ENCODE measurements at regions not wholly inside any gene's neighbourhood (a gene's known extent, or its start where the extent isn't known, plus 50 kb on each side); places are given as distances from the start of the nearest gene placed in this dataset.
"Not testable (repeated sequence)": the region's sequence is repeated elsewhere in the genome, so short reads cannot be mapped to it uniquely, and the experiment has no call there.

DNA sequence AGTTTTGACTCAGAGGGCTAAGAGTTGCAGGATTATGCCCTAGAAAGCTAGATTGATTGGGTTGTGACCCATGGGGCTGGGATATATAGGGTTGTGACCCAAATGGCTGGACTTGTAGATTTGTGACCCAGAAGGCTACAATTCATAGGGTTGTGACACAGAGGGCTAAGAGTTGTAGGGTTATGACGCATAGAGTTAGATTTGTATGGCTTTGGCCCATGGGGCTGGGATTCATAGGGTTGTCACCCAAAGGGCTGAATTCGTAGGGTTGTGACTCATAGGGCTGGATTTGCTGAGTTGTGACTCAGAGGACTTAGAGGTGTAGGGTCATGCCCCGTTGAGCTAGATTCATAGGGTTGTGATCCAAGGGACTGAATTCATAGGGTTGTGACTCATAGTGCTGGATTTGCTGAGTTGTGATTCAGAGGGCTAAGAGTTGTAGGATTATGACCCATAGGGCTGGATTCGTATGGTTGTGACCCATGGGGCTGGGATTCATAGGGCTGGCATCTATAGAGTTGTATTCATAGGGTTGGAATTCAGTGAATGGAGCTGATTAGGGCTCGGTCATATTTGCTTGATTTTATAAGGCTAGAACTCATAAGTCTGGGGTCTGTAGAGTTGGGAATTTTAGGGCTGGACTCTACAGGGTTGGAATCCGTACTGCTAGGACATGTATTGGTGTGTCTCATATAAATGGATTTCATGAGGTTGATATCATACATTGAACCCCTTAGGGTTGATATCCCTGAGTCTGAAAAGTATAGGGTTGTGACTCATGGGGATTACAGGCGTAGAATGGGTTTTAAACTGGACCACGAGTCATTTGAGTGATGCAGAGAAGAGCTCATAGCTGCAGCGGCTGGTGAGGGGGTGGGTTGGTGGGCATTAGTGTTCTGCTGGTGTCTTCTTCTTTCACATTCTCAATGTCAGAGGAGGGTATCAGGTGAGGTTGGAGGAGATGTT is 125.7 kb downstream of the CRLF2 start:
- H3K36me3 Mint-ChIP-seq, result peaks cover 3% of the 10 kb centered on the region

DNA sequence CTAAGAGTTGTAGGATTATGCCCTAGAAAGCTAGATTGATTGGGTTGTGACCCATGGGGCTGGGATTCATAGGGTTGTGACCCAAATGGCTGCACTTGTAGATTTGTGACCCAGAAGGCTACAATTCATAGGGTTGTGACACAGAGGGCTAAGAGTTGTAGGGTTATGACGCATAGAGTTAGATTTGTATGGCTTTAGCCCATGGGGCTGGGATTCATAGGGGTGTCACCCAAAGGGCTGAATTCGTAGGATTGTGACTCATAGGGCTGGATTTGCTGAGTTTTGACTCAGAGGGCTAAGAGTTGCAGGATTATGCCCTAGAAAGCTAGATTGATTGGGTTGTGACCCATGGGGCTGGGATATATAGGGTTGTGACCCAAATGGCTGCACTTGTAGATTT is 126.6 kb downstream of the CRLF2 start:
- not testable (repeated sequence) for H3K4me3 Mint-ChIP-seq, H3K27me3 Mint-ChIP-seq, H3K27ac Mint-ChIP-seq, H3K36me3 Mint-ChIP-seq, H3K4me1 Mint-ChIP-seq
- peaks cover 8 to 12% (median 11%) of the 10 kb centered on the region in 3 donors for H3K9me3 Mint-ChIP-seq

More for the DNA sequence above, 125.7 kb downstream of the CRLF2 start:
- H3K27ac Mint-ChIP-seq, result no peak overlapping the region
- H3K4me3 Mint-ChIP-seq, result peak overlapping the region in 1 of 4 donors; percentile 6
- H3K4me1 Mint-ChIP-seq, result peaks cover 0 to 1% (median 0%) of the 10 kb centered on the region in 3 donors
- H3K9me3 Mint-ChIP-seq, result peaks cover 8 to 12% (median 11%) of the 10 kb centered on the region in 3 donors
- H3K27me3 Mint-ChIP-seq, result no peaks in the 10 kb centered on the region

DNA sequence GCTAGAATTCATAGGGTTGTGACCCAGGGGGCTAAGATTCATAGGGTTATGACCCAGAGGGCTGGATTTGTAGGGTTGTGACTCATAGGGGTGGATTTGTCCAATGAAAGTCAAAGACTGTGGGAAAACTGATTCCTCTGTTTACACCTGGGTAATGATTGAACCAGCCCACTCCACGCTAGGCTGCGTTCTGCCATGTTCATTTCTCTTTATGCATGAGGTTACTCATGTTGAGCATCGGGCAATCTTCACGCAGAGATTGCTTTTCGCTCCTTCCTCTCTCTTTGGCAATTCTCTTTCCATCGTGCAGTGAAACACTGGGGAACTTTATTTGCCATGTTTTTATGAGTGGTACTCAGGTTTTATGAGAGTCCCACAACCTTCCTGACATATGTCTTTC is 127.8 kb downstream of the CRLF2 start:
- Mint-ChIP-seq H3K27me3 (no peaks in the 10 kb centered on the region), H3K36me3 (peaks cover 3% of the 10 kb centered on the region), H3K4me1 (peaks cover 0 to 1% (median 0%) of the 10 kb centered on the region in 3 donors), H3K9me3 (peaks cover 8 to 13% (median 12%) of the 10 kb centered on the region in 3 donors), H3K4me3 (no peak overlapping the region), H3K27ac (no peak overlapping the region)

DNA sequence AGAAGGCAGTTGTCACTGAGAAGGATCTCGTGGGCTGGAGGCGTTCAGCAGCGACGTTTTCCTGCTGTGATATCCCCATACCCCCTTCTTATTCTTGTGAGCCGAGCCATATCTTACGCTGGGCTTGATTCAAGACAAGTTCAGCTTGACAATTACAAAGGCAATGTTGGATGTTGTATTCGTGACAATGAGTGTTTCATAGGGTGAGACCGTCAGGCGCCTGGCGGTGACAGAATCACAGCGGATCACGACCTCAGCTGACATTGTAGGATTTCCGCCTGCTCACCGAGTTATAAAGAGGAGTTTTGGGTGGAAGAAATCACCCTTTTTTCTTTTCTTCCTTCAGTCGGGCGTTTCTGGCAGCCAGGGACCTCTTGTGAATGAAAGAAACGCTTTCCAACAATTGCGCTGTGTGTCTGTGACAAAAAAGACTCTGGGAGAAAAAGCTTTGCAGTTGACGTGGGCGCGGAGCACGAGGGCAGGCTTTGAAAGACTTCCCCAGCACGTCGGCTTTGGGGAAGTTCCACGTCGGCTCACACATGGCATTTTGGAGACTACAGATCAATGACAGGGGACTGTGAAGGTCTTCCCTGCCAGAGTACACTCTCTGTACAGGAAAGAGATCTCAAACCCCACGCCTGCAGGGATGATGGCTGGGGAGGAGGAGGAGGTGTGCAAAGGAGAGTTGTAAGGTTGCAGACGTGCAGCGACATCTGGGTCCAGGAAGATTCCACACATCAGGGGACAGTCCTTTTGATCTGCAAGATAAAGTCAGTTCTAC is 135.4 kb downstream of the CRLF2 start:
- Mint-ChIP-seq H3K4me3 (no peak overlapping the region), H3K27me3 (peaks cover 3% of the 10 kb centered on the region), H3K27ac (peak overlapping the region in 1 of 3 donors; percentile 3), H3K9me3 (peaks cover 0 to 9% (median 6%) of the 10 kb centered on the region in 3 donors), H3K4me1 (peaks cover 0 to 2% (median 0%) of the 10 kb centered on the region in 3 donors), H3K36me3 (no peaks in the 10 kb centered on the region)

DNA sequence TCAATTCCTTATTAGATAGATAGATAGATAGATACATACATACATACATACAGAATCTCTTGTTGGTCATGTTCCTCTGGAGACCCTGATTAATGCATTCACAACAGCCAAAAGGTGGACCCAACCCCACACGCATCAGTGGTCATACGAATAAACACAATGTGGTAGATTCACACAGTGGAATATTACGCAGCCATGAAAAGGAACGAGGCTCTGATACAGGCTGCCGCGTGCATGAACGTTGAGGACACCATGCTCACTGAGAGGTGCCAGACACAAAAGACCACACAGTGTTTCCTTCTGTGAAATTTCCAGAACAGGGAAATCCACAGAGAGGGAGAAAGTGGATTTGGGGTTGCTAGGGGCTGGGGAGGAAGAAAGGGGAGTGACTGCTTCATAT is 136.7 kb downstream of the CRLF2 start:
- Mint-ChIP-seq H3K27ac (peak overlapping the region in 1 of 3 donors; percentile 90), H3K4me3 (no peak overlapping the region), H3K27me3 (peaks cover 3% of the 10 kb centered on the region), H3K9me3 (peaks cover 0 to 9% (median 5%) of the 10 kb centered on the region in 3 donors), H3K36me3 (no peaks in the 10 kb centered on the region), H3K4me1 (peaks cover 0 to 2% (median 0%) of the 10 kb centered on the region in 3 donors)

DNA sequence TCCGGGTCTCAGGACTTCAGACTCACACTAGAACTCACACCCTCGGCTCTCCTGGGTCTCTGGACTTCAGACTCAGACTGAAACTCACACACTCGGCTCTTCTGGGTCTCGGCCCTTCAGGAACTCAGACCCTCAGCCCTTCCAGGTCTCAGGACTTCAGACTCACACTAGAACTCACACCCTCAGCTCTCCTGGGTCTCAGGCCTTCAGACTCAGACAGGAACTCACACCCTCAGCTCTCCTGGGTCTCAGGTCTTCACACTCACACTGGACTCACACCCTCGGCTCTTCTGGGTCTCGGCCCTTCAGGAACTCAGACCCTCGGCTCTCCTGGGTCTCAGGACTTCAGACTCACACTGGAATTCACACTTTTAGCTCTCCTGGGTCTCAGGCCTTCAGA is 137.3 kb downstream of the CRLF2 start:
- H3K27ac Mint-ChIP-seq, result peak overlapping the region in 1 of 3 donors; percentile 90
- peaks cover 0 to 2% (median 0%) of the 10 kb centered on the region in 3 donors for H3K4me1 Mint-ChIP-seq
- peaks cover 0 to 9% (median 7%) of the 10 kb centered on the region in 3 donors for H3K9me3 Mint-ChIP-seq
- H3K36me3 Mint-ChIP-seq, result no peaks in the 10 kb centered on the region
- peaks cover 3% of the 10 kb centered on the region for H3K27me3 Mint-ChIP-seq
- H3K4me3 Mint-ChIP-seq, result no peak overlapping the region

DNA sequence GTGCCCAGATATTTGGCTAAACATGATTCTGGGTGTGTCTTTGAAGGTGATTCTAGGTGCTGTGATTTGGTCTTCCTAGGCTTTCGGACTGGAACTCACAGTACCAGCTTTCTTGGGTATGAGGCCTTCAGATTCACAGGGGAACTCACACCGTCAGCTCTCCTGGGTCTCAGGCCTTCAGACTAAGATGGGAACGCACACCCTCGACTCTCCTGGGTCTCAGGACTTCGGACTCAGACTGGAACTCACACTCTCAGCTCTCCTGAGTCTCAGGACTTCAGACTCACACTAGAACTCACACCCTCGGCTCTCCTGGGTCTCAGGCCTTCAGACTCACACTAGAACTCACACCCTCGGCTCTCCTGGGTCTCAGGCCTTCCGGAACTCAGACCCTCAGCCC is 137.7 kb downstream of the CRLF2 start:
- Mint-ChIP-seq H3K4me3 (no peak overlapping the region), H3K36me3 (no peaks in the 10 kb centered on the region), H3K27me3 (peaks cover 3% of the 10 kb centered on the region), H3K27ac (peak overlapping the region in 2 of 3 donors; percentile 46 to 59), H3K9me3 (peaks cover 0 to 9% (median 7%) of the 10 kb centered on the region in 3 donors), H3K4me1 (peaks cover 0 to 2% (median 0%) of the 10 kb centered on the region in 3 donors)

DNA sequence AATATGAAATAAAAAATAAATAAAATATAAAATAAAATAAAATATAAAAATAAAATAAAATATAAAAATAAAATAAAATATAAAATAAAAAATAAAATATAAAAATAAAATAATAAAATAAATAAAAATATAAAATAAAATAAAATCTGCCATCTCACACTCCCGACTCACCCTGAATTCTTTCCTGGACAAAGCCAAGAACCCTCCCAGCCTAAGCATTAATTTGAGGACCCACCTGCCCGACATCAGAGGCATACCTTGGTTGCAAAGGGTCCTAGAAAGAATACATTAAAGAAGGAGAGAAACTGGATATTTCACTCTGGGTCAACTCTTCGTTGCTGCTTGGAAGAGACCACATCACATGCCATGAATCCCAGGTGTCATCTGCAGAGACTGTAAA is 138.3 kb downstream of the CRLF2 start:
- peaks cover 0 to 2% (median 0%) of the 10 kb centered on the region in 3 donors for H3K4me1 Mint-ChIP-seq
- no peaks in the 10 kb centered on the region for H3K36me3 Mint-ChIP-seq
- peaks cover 0 to 9% (median 7%) of the 10 kb centered on the region in 3 donors for H3K9me3 Mint-ChIP-seq
- H3K27me3 Mint-ChIP-seq, result peaks cover 3% of the 10 kb centered on the region
- peak overlapping the region in 2 of 3 donors; percentile 46 to 59 for H3K27ac Mint-ChIP-seq
- no peak overlapping the region for H3K4me3 Mint-ChIP-seq

DNA sequence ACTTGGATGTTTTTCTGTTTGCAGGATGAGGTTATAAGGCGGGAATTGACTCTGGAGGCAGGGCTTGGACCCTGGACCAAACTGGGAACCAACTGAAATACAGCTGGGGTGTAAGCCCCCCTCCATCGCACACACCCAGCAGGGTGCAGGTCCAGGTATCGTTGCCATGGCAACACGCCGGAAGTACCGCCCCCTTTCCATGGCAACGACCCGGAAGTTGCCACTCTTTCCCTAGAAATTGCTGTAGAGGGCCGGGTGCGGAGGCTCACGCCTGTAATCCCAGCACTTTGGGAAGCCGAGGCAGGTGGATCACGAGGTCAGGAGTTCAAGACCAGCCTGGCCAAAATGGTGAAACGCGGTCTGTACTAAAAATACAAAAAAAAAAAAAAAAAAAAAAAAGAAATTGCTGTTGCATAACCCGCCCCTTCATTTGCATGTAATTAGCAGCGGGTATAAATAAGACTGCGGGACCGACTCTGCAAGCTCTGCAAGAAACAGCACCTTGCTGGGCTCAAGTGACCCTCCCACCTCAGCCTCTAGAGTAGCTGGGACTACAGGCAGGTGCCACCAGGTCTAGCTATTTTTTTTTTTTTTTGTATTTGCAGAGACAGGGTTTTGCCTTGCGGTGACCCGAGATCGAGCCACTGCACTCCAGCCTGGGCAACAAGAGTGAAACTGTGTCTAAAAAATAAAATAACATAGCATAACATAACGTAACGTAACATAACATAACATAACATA is 139.6 kb downstream of the CRLF2 start:
- peaks cover 0 to 9% (median 7%) of the 10 kb centered on the region in 3 donors for H3K9me3 Mint-ChIP-seq
- H3K4me1 Mint-ChIP-seq, result peaks cover 0 to 2% (median 0%) of the 10 kb centered on the region in 3 donors
- peaks cover 3% of the 10 kb centered on the region for H3K27me3 Mint-ChIP-seq
- H3K4me3 Mint-ChIP-seq, result no peak overlapping the region
- peak overlapping the region in 1 of 3 donors; percentile 51 for H3K27ac Mint-ChIP-seq
- H3K36me3 Mint-ChIP-seq, result no peaks in the 10 kb centered on the region

DNA sequence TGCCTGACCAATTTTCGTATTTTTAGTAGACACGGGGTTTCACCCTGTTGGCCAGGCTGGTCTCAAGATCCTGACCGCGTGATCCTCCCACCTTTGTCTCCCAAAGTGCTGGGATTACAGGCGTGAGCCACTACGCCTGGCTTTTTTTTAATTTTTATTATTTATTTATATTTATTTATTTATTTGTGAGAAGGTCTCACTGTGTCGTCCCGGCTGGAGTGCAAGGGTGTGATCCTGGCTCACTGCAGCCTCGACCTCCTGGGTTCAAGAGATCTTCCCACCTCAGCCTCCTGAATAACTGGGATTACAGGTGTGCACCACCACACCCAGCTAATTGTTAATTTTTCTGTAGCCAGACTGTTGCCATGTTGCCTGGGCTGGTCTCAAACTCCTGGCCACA is 141.1 kb downstream of the CRLF2 start:
- peaks cover 0 to 9% (median 4%) of the 10 kb centered on the region in 3 donors for H3K9me3 Mint-ChIP-seq
- no peak overlapping the region for H3K4me3 Mint-ChIP-seq
- no peak overlapping the region for H3K27ac Mint-ChIP-seq
- peaks cover 2% of the 10 kb centered on the region for H3K27me3 Mint-ChIP-seq
- no peaks in the 10 kb centered on the region for H3K4me1 Mint-ChIP-seq
- no peaks in the 10 kb centered on the region for H3K36me3 Mint-ChIP-seq

DNA sequence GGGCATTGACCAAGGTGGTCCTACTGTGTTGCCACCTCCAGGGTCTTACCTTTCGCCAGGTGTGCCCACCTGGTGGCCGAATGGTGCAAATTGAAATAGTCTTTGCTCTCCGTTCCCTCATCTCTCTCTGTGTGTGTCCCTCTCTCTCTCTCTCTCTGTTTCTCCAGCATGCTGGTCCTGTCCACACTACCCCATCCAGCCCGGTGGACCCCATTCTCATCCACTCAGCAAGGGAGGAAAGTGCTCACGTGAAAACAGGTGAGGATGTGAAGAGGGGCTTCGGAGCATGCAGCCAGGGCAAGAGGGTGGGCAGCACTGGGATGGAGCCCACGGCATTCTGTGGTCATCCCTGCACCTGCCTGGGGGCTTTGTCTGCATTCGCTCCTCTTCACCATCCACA is 150.1 kb downstream of the CRLF2 start:
- Mint-ChIP-seq H3K4me1 (no peaks in the 10 kb centered on the region), H3K36me3 (peaks cover 1% of the 10 kb centered on the region), H3K9me3 (peaks cover 4 to 13% (median 5%) of the 10 kb centered on the region in 3 donors), H3K27ac (no peak overlapping the region), H3K4me3 (no peak overlapping the region), H3K27me3 (no peaks in the 10 kb centered on the region)

DNA sequence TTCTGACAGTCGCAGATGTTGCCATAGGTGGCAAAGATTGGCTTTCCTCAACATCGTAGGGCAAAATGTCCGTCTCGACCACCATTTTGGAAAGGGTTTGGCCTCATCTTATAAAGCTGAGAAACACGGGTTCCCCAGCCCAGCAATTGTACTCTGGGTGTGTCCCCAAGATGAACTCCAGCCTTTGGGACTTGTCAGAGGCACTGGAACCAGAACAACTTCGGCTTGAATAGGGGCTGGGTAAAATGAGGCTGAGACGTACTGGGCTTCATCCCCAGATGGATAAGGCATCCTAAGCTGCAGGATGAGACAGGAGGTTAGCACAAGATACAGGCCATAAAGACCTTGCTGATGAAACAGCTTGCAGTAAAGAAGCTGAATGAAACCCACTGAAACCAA is 151.9 kb downstream of the CRLF2 start:
- H3K27me3 Mint-ChIP-seq, result no peaks in the 10 kb centered on the region
- no peak overlapping the region for H3K4me3 Mint-ChIP-seq
- no peak overlapping the region for H3K27ac Mint-ChIP-seq
- peaks cover 4 to 13% (median 5%) of the 10 kb centered on the region in 3 donors for H3K9me3 Mint-ChIP-seq
- H3K36me3 Mint-ChIP-seq, result peaks cover 1% of the 10 kb centered on the region
- no peaks in the 10 kb centered on the region for H3K4me1 Mint-ChIP-seq

DNA sequence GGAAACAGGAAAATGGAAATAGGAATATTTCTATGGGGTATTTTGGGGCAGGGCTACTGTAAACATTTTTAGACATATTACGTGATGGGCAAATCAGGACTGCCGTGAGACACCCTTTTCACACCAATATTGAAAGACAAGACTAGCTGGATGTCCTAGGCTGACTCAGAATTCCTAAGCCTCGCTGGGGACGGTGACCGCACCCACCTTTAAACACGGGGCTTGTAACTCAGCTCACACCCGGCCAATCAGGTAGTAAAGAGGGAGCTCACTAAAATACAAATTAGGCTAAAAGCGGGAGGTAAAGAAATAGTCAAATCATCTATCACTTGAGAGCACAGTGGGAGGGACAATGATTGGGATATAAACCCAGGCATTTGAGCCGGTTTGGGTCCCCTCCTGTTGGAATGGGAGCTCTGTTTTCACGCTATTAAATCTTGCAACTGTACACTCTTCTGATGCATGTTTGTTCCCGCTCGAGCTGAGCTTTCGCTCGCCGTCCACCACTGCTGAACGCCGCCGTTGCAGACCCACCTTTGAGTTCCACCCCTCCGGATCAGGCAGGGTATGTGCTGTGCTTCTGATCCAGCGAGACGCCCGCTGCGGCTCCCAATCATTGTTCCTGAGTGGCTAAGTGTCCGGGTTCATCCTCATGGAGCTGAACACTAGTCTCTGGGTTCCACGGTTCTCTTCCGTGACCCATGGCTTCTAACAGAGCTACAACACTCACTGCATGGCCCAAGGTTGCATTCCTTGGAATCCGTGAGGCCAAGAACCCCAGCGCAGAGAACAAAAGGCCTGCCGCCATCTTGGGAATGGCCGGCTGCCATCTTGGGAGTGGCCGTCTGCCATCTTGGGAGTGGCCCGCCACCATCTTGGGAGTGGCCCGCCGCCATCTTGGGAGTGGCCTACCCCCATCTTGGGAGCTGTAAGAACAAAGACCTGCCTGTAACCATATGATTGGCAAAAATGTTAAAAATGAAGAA is 152.6 kb downstream of the CRLF2 start:
- Mint-ChIP-seq H3K9me3 (peaks cover 4 to 13% (median 6%) of the 10 kb centered on the region in 3 donors), H3K36me3 (peaks cover 1% of the 10 kb centered on the region), H3K4me3 (no peak overlapping the region), H3K27ac (no peak overlapping the region), H3K4me1 (no peaks in the 10 kb centered on the region), H3K27me3 (no peaks in the 10 kb centered on the region)
